IMR-90 (cell line): ENCODE measurements at regions not wholly inside any gene's neighbourhood (a gene's known extent, or its start where the extent isn't known, plus 50 kb on each side); places are given as distances from the start of the nearest gene placed in this dataset.

ENCODE experiments used
- CEBPB ChIP-seq: IDR thresholded peaks from 2 replicates; pipeline ENCODE4 v1.6.1; 2012; ENCODE audit warnings: low read depth, low read length, improper control_type of control experiment
- CTCF ChIP-seq: conservative IDR thresholded peaks from 2 replicates; pipeline ENCODE4 v1.5.1; 2012; ENCODE audit warnings: mild to moderate bottlenecking, low read depth, low read length, improper control_type of control experiment
- POLR2A ChIP-seq: IDR thresholded peaks from 2 replicates; pipeline ENCODE4 v1.6.1; 2012; ENCODE audit warnings: mild to moderate bottlenecking, low read depth, low read length
- RCOR1 ChIP-seq: IDR thresholded peaks from 2 replicates; pipeline ENCODE4 v1.6.1; 2012; ENCODE audit warnings: mild to moderate bottlenecking, low read length, improper control_type of control experiment; ENCODE audit not compliant: insufficient replicate concordance
- RFX5 ChIP-seq: IDR thresholded peaks from 2 replicates; pipeline ENCODE4 v1.8.0; 2012; ENCODE audit warnings: low read depth, mild to moderate bottlenecking, low read length, moderate library complexity

GRCh38 chr18:29218091-29218490 is 1041.2 kb upstream of the CDH2 start:
- TF ChIP-seq POLR2A (no peak), RCOR1 (no peak), CTCF (no peak), RFX5 (no peak), CEBPB (no peak)
